OCI-LY3 (cell line): ENCODE measurements at regions not wholly inside any gene's neighbourhood (a gene's known extent, or its start where the extent isn't known, plus 50 kb on each side); places are given as distances from the start of the nearest gene placed in this dataset.

Source experiments
- H2AFZ ChIP-seq: fragments of 200-600, 300-600 bp; shearing (Covaris generic); 2 replicates; pipeline ENCODE4 v1.6.0; 2014; ENCODE audit warnings: antibody characterized with exemption, low read depth, low read length
- H3K27ac ChIP-seq: fragments of 200-600, 300-600 bp; sonication (generic); 2 replicates; pipeline ENCODE4 v1.5.1; 2014; ENCODE audit warnings: mild to moderate bottlenecking, low read length, moderate library complexity, mixed read lengths
- H3K27me3 ChIP-seq: fragments of 200-600, 300-600 bp; sonication (generic); 2 replicates; pipeline ENCODE4 v1.6.1; 2014; ENCODE audit warnings: low read depth, low read length, mixed read lengths
- H3K36me3 ChIP-seq: fragments of 200-600, 300-600 bp; sonication (generic); replicated peaks from 2 replicates; pipeline ENCODE3; 2014; ENCODE audit warnings: low read depth, low read length, mixed read lengths
- H3K4me1 ChIP-seq: fragments of 300-600, 200-600 bp; sonication (generic); 2 replicates; pipeline ENCODE4 v1.6.1; 2014; ENCODE audit warnings: low read length, mixed read lengths
- H3K4me2 ChIP-seq: fragments of 200-600, 300-600 bp; sonication (generic); 2 replicates; pipeline ENCODE4 v1.6.1; 2014; ENCODE audit warnings: low read length, mixed read lengths
- H3K4me3 ChIP-seq: fragments of 300-600, 200-600 bp; sonication (generic); 2 replicates; pipeline ENCODE4 v1.5.1; 2014; ENCODE audit warnings: antibody characterized with exemption, mild to moderate bottlenecking, low read length, moderate library complexity
- H3K79me2 ChIP-seq: fragments of 300-600, 200-600 bp; shearing (Covaris generic); 2 replicates; pipeline ENCODE4 v1.6.1; 2014; ENCODE audit warnings: mild to moderate bottlenecking, low read length, mixed read lengths
- H3K9ac ChIP-seq: fragments of 300-600, 200-600 bp; shearing (Covaris generic); 2 replicates; pipeline ENCODE4 v1.6.0; 2014; ENCODE audit warnings: mild to moderate bottlenecking, low read length, moderate library complexity
- H3K9me3 ChIP-seq: fragments of 200-600, 300-600 bp; shearing (Covaris generic); 2 replicates; pipeline ENCODE4 v1.6.1; 2014; ENCODE audit warnings: low read length, mixed read lengths; ENCODE audit not compliant: insufficient read depth
- H4K20me1 ChIP-seq: fragments of 200-600, 300-600 bp; sonication (generic); 2 replicates; pipeline ENCODE4 v1.6.1; 2016; ENCODE audit warnings: low read length, mixed read lengths; ENCODE audit not compliant: insufficient read depth
- EZH2phosphoT487 ChIP-seq: fragments of 200-600 bp; shearing (Covaris generic); IDR thresholded peaks from 2 replicates; pipeline ENCODE4 v1.6.1; 2018; ENCODE audit warnings: antibody characterized with exemption, mixed run types, low read depth
- TF ChIP-seq, protein P1 (sequence below): fragments of 200-600, 300-600 bp; sonication (generic); IDR thresholded peaks from 2 replicates; pipeline ENCODE4 v1.5.1; 2014; ENCODE audit warnings: antibody characterized with exemption, low read length, low read depth

DNA sequence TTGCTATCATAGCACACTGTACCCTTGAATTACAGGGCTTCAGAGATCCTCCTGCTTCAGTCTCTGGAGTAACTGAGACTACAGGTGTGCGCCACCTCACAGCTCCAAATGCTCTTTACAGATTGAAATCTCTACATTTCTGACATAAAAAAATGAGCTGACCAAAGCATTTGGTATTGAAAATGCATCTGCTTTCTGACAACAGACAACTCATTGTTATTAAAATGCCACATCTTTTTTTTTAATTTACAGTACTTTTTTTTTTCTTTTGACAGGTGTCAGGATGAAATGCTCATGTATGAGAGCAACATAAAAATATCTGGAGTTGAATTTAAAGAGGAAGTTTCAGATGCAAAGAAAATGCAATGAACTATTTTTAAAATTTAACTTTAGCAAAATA is 764.5 kb downstream of the TRAM1L1 start:
- Histone ChIP-seq H3K27me3 (no peaks in the 10 kb centered on the region), H3K4me1 (no peaks in the 10 kb centered on the region), H3K9me3 (no peaks in the 10 kb centered on the region), H3K9ac (no peak overlapping the region), H3K4me2 (no peak overlapping the region), H2AFZ (no peak overlapping the region), H3K36me3 (no peaks in the 10 kb centered on the region), H4K20me1 (no peaks in the 10 kb centered on the region), H3K27ac (no peak overlapping the region), H3K79me2 (no peaks in the 10 kb centered on the region), H3K4me3 (no peak overlapping the region)
- TF ChIP-seq, protein P1, sequence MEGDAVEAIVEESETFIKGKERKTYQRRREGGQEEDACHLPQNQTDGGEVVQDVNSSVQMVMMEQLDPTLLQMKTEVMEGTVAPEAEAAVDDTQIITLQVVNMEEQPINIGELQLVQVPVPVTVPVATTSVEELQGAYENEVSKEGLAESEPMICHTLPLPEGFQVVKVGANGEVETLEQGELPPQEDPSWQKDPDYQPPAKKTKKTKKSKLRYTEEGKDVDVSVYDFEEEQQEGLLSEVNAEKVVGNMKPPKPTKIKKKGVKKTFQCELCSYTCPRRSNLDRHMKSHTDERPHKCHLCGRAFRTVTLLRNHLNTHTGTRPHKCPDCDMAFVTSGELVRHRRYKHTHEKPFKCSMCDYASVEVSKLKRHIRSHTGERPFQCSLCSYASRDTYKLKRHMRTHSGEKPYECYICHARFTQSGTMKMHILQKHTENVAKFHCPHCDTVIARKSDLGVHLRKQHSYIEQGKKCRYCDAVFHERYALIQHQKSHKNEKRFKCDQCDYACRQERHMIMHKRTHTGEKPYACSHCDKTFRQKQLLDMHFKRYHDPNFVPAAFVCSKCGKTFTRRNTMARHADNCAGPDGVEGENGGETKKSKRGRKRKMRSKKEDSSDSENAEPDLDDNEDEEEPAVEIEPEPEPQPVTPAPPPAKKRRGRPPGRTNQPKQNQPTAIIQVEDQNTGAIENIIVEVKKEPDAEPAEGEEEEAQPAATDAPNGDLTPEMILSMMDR: no peak
- no peak for TF ChIP-seq EZH2phosphoT487

- H2AFZ ChIP-seq: no peak overlapping the region
- H3K9ac ChIP-seq: no peak overlapping the region
- no peaks in the 10 kb centered on the region for H4K20me1 ChIP-seq
- H3K4me3 ChIP-seq: no peak overlapping the region
- no peak overlapping the region for H3K4me2 ChIP-seq
- no peaks in the 10 kb centered on the region for H3K79me2 ChIP-seq
- TF ChIP-seq EZH2phosphoT487: no peak
- TF ChIP-seq, protein P1: no peak
- H3K27ac ChIP-seq: no peak overlapping the region
- H3K4me1 ChIP-seq: no peaks in the 10 kb centered on the region
- no peaks in the 10 kb centered on the region for H3K27me3 ChIP-seq
- no peaks in the 10 kb centered on the region for H3K9me3 ChIP-seq
- no peaks in the 10 kb centered on the region for H3K36me3 ChIP-seq
Measured at GRCh38 chr4:116303736-116304188, 781.6 kb downstream of the TRAM1L1 start.

- no peaks in the 10 kb centered on the region for H3K36me3 ChIP-seq
- no peak overlapping the region for H3K27ac ChIP-seq
- no peak for TF ChIP-seq EZH2phosphoT487
- TF ChIP-seq, protein P1: no peak
- no peak overlapping the region for H2AFZ ChIP-seq
- H3K4me1 ChIP-seq: no peaks in the 10 kb centered on the region
- H4K20me1 ChIP-seq: no peaks in the 10 kb centered on the region
- H3K27me3 ChIP-seq: no peaks in the 10 kb centered on the region
- H3K4me3 ChIP-seq: no peak overlapping the region
- H3K4me2 ChIP-seq: no peak overlapping the region
- no peaks in the 10 kb centered on the region for H3K9me3 ChIP-seq
- H3K9ac ChIP-seq: no peak overlapping the region
- H3K79me2 ChIP-seq: no peaks in the 10 kb centered on the region
Measured at GRCh38 chr4:116302990-116303735, 782.2 kb downstream of the TRAM1L1 start.

GRCh38 chr4:116275006-116275405 is 810.4 kb downstream of the TRAM1L1 start:
- H3K9me3 ChIP-seq: no peaks in the 10 kb centered on the region
- TF ChIP-seq, protein P1: no peak
- TF ChIP-seq EZH2phosphoT487: no peak

More at GRCh38 chr4:116275006-116275405, 810.4 kb downstream of the TRAM1L1 start:
- H3K27me3 ChIP-seq: no peaks in the 10 kb centered on the region
- H3K9ac ChIP-seq: no peak overlapping the region
- no peak overlapping the region for H2AFZ ChIP-seq
- no peaks in the 10 kb centered on the region for H4K20me1 ChIP-seq
- no peak overlapping the region for H3K4me3 ChIP-seq
- H3K4me2 ChIP-seq: no peak overlapping the region
- H3K27ac ChIP-seq: no peak overlapping the region
- no peaks in the 10 kb centered on the region for H3K4me1 ChIP-seq
- H3K79me2 ChIP-seq: no peaks in the 10 kb centered on the region
- no peaks in the 10 kb centered on the region for H3K36me3 ChIP-seq
